DMS53 treated with DMSO at 0.1 percent for 48 hours (cell line): ENCODE measurements at regions not wholly inside any gene's neighbourhood (a gene's known extent, or its start where the extent isn't known, plus 50 kb on each side); places are given as distances from the start of the nearest gene placed in this dataset.
A peak's percentile ranks its signal among the peaks of the same experiment; 100 is the strongest.

Source experiments
- DNase-seq: peaks from one replicate; lab custom pipeline; 2025; ENCODE audit not compliant: unreplicated experiment; lab: John Stamatoyannopoulos, UW

- no peak for DNase-seq
These were observed 81.8 kb upstream of the FOXN3 start for GRCh38 chr14:89498878-89499277.

GRCh38 chr14:89495718-89496117 lies 78.7 kb upstream of the FOXN3 start:
- no peak for DNase-seq

- no peak for DNase-seq
These were observed 77.0 kb upstream of the FOXN3 start for GRCh38 chr14:89493877-89494634.

- no peak for DNase-seq
These were observed 76.4 kb upstream of the FOXN3 start for GRCh38 chr14:89493406-89493805.

GRCh38 chr14:89491711-89492381 lies 74.8 kb upstream of the FOXN3 start:
- no peak for DNase-seq

GRCh38 chr14:89490466-89490865 lies 73.4 kb upstream of the FOXN3 start:
- DNase-seq, result no peak

- no peak for DNase-seq
These were observed 72.9 kb upstream of the FOXN3 start for GRCh38 chr14:89489761-89490437.

GRCh38 chr14:89486961-89487360 lies 69.9 kb upstream of the FOXN3 start:
- DNase-seq, result no peak

- no peak for DNase-seq
These were observed 69.5 kb upstream of the FOXN3 start for GRCh38 chr14:89486505-89486904.

GRCh38 chr14:89485264-89485663 lies 68.2 kb upstream of the FOXN3 start:
- peak; percentile 19 for DNase-seq

- DNase-seq, result no peak
These were observed 67.2 kb upstream of the FOXN3 start for GRCh38 chr14:89484051-89484844.

GRCh38 chr14:89481196-89481595 lies 64.2 kb upstream of the FOXN3 start:
- no peak for DNase-seq

GRCh38 chr14:89480278-89480677 lies 63.2 kb upstream of the FOXN3 start:
- DNase-seq, result no peak

- DNase-seq, result no peak
These were observed 62.8 kb upstream of the FOXN3 start for GRCh38 chr14:89479802-89480201.

- DNase-seq, result no peak
These were observed 60.4 kb upstream of the FOXN3 start for GRCh38 chr14:89477391-89477790.

GRCh38 chr14:89476354-89476896 lies 59.4 kb upstream of the FOXN3 start:
- no peak for DNase-seq

GRCh38 chr14:89474464-89474863 lies 57.4 kb upstream of the FOXN3 start:
- DNase-seq, result no peak

- no peak for DNase-seq
These were observed 57.0 kb upstream of the FOXN3 start for GRCh38 chr14:89473989-89474388.

- DNase-seq, result no peak
These were observed 56.5 kb upstream of the FOXN3 start for GRCh38 chr14:89473569-89473968.

GRCh38 chr14:89470401-89470800 lies 53.4 kb upstream of the FOXN3 start:
- DNase-seq, result no peak
